ENCODE measurements at regions not wholly inside any gene's neighbourhood (a gene's known extent, or its start where the extent isn't known, plus 50 kb on each side); places are given as distances from the start of the nearest gene placed in this dataset.
"Not testable (repeated sequence)": the region's sequence is repeated elsewhere in the genome, so short reads cannot be mapped to it uniquely, and the experiment has no call there.

- no peak for DNase-seq (ENCODE audit: low read depth in 2 of 3, low spot score in 2 of 3)
Measured at GRCh38 chr4:57916479-57916878, 806.3 kb upstream of the IGFBP7 start.

- no peak for DNase-seq (ENCODE audit: low read depth in 2 of 3, low spot score in 2 of 3)
Measured at GRCh38 chr4:57911203-57911602, 801.0 kb upstream of the IGFBP7 start.

GRCh38 chr4:57910151-57910550 lies 800.0 kb upstream of the IGFBP7 start:
- no peak for DNase-seq (ENCODE audit: low read depth in 2 of 3, low spot score in 2 of 3)

- no peak for DNase-seq (ENCODE audit: low read depth in 2 of 3, low spot score in 2 of 3)
Measured at GRCh38 chr4:57905965-57906364, 795.8 kb upstream of the IGFBP7 start.

GRCh38 chr4:57877047-57877458 lies 766.9 kb upstream of the IGFBP7 start:
- no peak for DNase-seq (ENCODE audit: low read depth in 2 of 3, low spot score in 2 of 3)

- no peak for DNase-seq (ENCODE audit: low read depth in 2 of 3, low spot score in 2 of 3)
Measured at GRCh38 chr4:57875829-57876392, 765.7 kb upstream of the IGFBP7 start.

GRCh38 chr4:57866468-57867171 lies 756.4 kb upstream of the IGFBP7 start:
- DNase-seq (ENCODE audit: low read depth in 2 of 3, low spot score in 2 of 3), result no peak

- no peak for DNase-seq (ENCODE audit: low read depth in 2 of 3, low spot score in 2 of 3)
Measured at GRCh38 chr4:57865264-57865663, 755.1 kb upstream of the IGFBP7 start.

- DNase-seq (ENCODE audit: low read depth in 2 of 3, low spot score in 2 of 3), result no peak
Measured at GRCh38 chr4:57854748-57855147, 744.6 kb upstream of the IGFBP7 start.

- DNase-seq (ENCODE audit: low read depth in 2 of 3, low spot score in 2 of 3), result no peak
Measured at GRCh38 chr4:57850141-57850540, 740.0 kb upstream of the IGFBP7 start.

- DNase-seq (ENCODE audit: low read depth in 2 of 3, low spot score in 2 of 3), result no peak
Measured at GRCh38 chr4:57832083-57832482, 721.9 kb upstream of the IGFBP7 start.

GRCh38 chr4:57789666-57790065 lies 679.5 kb upstream of the IGFBP7 start:
- no peak for DNase-seq (ENCODE audit: low read depth in 2 of 3, low spot score in 2 of 3)

GRCh38 chr4:57777876-57778275 lies 667.7 kb upstream of the IGFBP7 start:
- no peak for DNase-seq (ENCODE audit: low read depth in 2 of 3, low spot score in 2 of 3)

- no peak for DNase-seq (ENCODE audit: low read depth in 2 of 3, low spot score in 2 of 3)
Measured at GRCh38 chr4:57774681-57775080, 664.5 kb upstream of the IGFBP7 start.

GRCh38 chr4:57774171-57774570 lies 664.0 kb upstream of the IGFBP7 start:
- no peak for DNase-seq (ENCODE audit: low read depth in 2 of 3, low spot score in 2 of 3)

- DNase-seq (ENCODE audit: low read depth in 2 of 3, low spot score in 2 of 3), result no peak
Measured at GRCh38 chr4:57766341-57766740, 656.2 kb upstream of the IGFBP7 start.

- DNase-seq (ENCODE audit: low read depth in 2 of 3, low spot score in 2 of 3), result no peak
Measured at GRCh38 chr4:57764856-57765255, 654.7 kb upstream of the IGFBP7 start.

GRCh38 chr4:57763070-57763469 lies 652.9 kb upstream of the IGFBP7 start:
- no peak for DNase-seq (ENCODE audit: low read depth in 2 of 3, low spot score in 2 of 3)

- no peak for DNase-seq (ENCODE audit: low read depth in 2 of 3, low spot score in 2 of 3)
Measured at GRCh38 chr4:57740625-57741190, 630.5 kb upstream of the IGFBP7 start.

- no peak for DNase-seq (ENCODE audit: low read depth in 2 of 3, low spot score in 2 of 3)
Measured at GRCh38 chr4:57736781-57737180, 626.6 kb upstream of the IGFBP7 start.

- DNase-seq (ENCODE audit: low read depth in 2 of 3, low spot score in 2 of 3), result no peak
Measured at GRCh38 chr4:57734104-57734670, 624.0 kb upstream of the IGFBP7 start.

GRCh38 chr4:57729775-57730570 lies 619.8 kb upstream of the IGFBP7 start:
- not testable (repeated sequence) for DNase-seq (ENCODE audit: low read depth in 2 of 3, low spot score in 2 of 3)

Data from activated CD8-positive, alpha-beta memory T cell treated with anti-CD3 and anti-CD28 coated beads for 48 hours (primary cell).